Activated naive CD8-positive, alpha-beta T cell (primary cell): ENCODE measurements at regions not wholly inside any gene's neighbourhood (a gene's known extent, or its start where the extent isn't known, plus 50 kb on each side); places are given as distances from the start of the nearest gene placed in this dataset.
"Not testable (repeated sequence)": the region's sequence is repeated elsewhere in the genome, so short reads cannot be mapped to it uniquely, and the experiment has no call there.

Source experiments
- H3K27ac Mint-ChIP-seq: one replicate; pipeline ENCODE4 v1.8.0; 2021; ENCODE audit warnings: mixed read lengths
- H3K27me3 Mint-ChIP-seq: one replicate; pipeline ENCODE4 v1.8.0; 2021; ENCODE audit warnings: mixed read lengths
- H3K36me3 Mint-ChIP-seq: one replicate; pipeline ENCODE4 v1.8.0; 2021; ENCODE audit warnings: mixed read lengths
- H3K4me1 Mint-ChIP-seq: one replicate; pipeline ENCODE4 v1.8.0; 2021; ENCODE audit warnings: low read depth, mixed read lengths
- H3K4me3 Mint-ChIP-seq: one replicate; pipeline ENCODE4 v1.8.0; 2021; ENCODE audit warnings: mild to moderate bottlenecking, mixed read lengths
- H3K9me3 Mint-ChIP-seq: one replicate; pipeline ENCODE4 v1.8.0; 2021; ENCODE audit warnings: low read depth, mixed read lengths

GRCh38 chr10:9301148-9301547 is 1246.7 kb downstream of the GATA3 start:
- Mint-ChIP-seq H3K27me3 (peaks cover 2% of the 10 kb centered on the region), H3K36me3 (no peaks in the 10 kb centered on the region), H3K9me3 (no peaks in the 10 kb centered on the region), H3K27ac (no peak overlapping the region), H3K4me1 (no peaks in the 10 kb centered on the region), H3K4me3 (no peak overlapping the region)

- H3K36me3 Mint-ChIP-seq = no peaks in the 10 kb centered on the region
- no peaks in the 10 kb centered on the region for H3K9me3 Mint-ChIP-seq
- H3K4me1 Mint-ChIP-seq = no peaks in the 10 kb centered on the region
- no peak overlapping the region for H3K27ac Mint-ChIP-seq
- H3K27me3 Mint-ChIP-seq = peaks cover 4% of the 10 kb centered on the region
- no peak overlapping the region for H3K4me3 Mint-ChIP-seq
Measured at GRCh38 chr10:9301554-9301953, 1247.1 kb downstream of the GATA3 start.

GRCh38 chr10:9302140-9302746 is 1247.8 kb downstream of the GATA3 start:
- Mint-ChIP-seq H3K4me3 (no peak overlapping the region), H3K27me3 (peaks cover 2% of the 10 kb centered on the region), H3K9me3 (no peaks in the 10 kb centered on the region), H3K36me3 (no peaks in the 10 kb centered on the region), H3K4me1 (no peaks in the 10 kb centered on the region), H3K27ac (no peak overlapping the region)

- Mint-ChIP-seq H3K4me1 (no peaks in the 10 kb centered on the region), H3K36me3 (no peaks in the 10 kb centered on the region), H3K27me3 (peaks cover 6% of the 10 kb centered on the region), H3K9me3 (no peaks in the 10 kb centered on the region), H3K27ac (no peak overlapping the region), H3K4me3 (no peak overlapping the region)
Measured at GRCh38 chr10:9305018-9305655, 1250.6 kb downstream of the GATA3 start.

- H3K4me1 Mint-ChIP-seq = no peaks in the 10 kb centered on the region
- no peaks in the 10 kb centered on the region for H3K9me3 Mint-ChIP-seq
- no peak overlapping the region for H3K27ac Mint-ChIP-seq
- no peaks in the 10 kb centered on the region for H3K36me3 Mint-ChIP-seq
- H3K4me3 Mint-ChIP-seq = no peak overlapping the region
- peaks cover 14% of the 10 kb centered on the region for H3K27me3 Mint-ChIP-seq
Measured at GRCh38 chr10:9311702-9312499, 1257.4 kb downstream of the GATA3 start.

GRCh38 chr10:9315292-9315691 is 1260.8 kb downstream of the GATA3 start:
- no peaks in the 10 kb centered on the region for H3K4me1 Mint-ChIP-seq
- H3K36me3 Mint-ChIP-seq = no peaks in the 10 kb centered on the region
- H3K4me3 Mint-ChIP-seq = no peak overlapping the region
- no peaks in the 10 kb centered on the region for H3K9me3 Mint-ChIP-seq
- no peak overlapping the region for H3K27ac Mint-ChIP-seq
- H3K27me3 Mint-ChIP-seq = peaks cover 11% of the 10 kb centered on the region

GRCh38 chr10:9331583-9332008 is 1277.1 kb downstream of the GATA3 start:
- Mint-ChIP-seq H3K9me3 (no peaks in the 10 kb centered on the region), H3K36me3 (no peaks in the 10 kb centered on the region), H3K4me3 (no peak overlapping the region), H3K27me3 (peaks cover 15% of the 10 kb centered on the region), H3K4me1 (no peaks in the 10 kb centered on the region), H3K27ac (no peak overlapping the region)

- H3K27ac Mint-ChIP-seq = no peak overlapping the region
- H3K36me3 Mint-ChIP-seq = no peaks in the 10 kb centered on the region
- no peaks in the 10 kb centered on the region for H3K9me3 Mint-ChIP-seq
- H3K4me3 Mint-ChIP-seq = no peak overlapping the region
- H3K27me3 Mint-ChIP-seq = peaks cover 8% of the 10 kb centered on the region
- no peaks in the 10 kb centered on the region for H3K4me1 Mint-ChIP-seq
Measured at GRCh38 chr10:9334270-9334669, 1279.8 kb downstream of the GATA3 start.

GRCh38 chr10:9339716-9340115 is 1285.2 kb downstream of the GATA3 start:
- Mint-ChIP-seq H3K36me3 (no peaks in the 10 kb centered on the region), H3K4me1 (peaks cover 5% of the 10 kb centered on the region), H3K4me3 (no peak overlapping the region), H3K27ac (no peak overlapping the region), H3K27me3 (peaks cover 3% of the 10 kb centered on the region), H3K9me3 (no peaks in the 10 kb centered on the region)

GRCh38 chr10:9342885-9343570 is 1288.5 kb downstream of the GATA3 start:
- H3K4me1 Mint-ChIP-seq = peaks cover 5% of the 10 kb centered on the region
- no peak overlapping the region for H3K27ac Mint-ChIP-seq
- no peak overlapping the region for H3K4me3 Mint-ChIP-seq
- peaks cover 6% of the 10 kb centered on the region for H3K36me3 Mint-ChIP-seq
- no peaks in the 10 kb centered on the region for H3K9me3 Mint-ChIP-seq
- no peaks in the 10 kb centered on the region for H3K27me3 Mint-ChIP-seq

GRCh38 chr10:9347933-9348332 is 1293.4 kb downstream of the GATA3 start:
- not testable (repeated sequence) for H3K27me3 Mint-ChIP-seq, H3K36me3 Mint-ChIP-seq, H3K9me3 Mint-ChIP-seq, H3K27ac Mint-ChIP-seq, H3K4me3 Mint-ChIP-seq, H3K4me1 Mint-ChIP-seq

GRCh38 chr10:9357471-9357870 is 1303.0 kb downstream of the GATA3 start:
- peaks cover 11% of the 10 kb centered on the region for H3K4me1 Mint-ChIP-seq
- no peak overlapping the region for H3K4me3 Mint-ChIP-seq
- H3K9me3 Mint-ChIP-seq = peaks cover 3% of the 10 kb centered on the region
- peaks cover 5% of the 10 kb centered on the region for H3K27me3 Mint-ChIP-seq
- peaks cover 2% of the 10 kb centered on the region for H3K36me3 Mint-ChIP-seq
- no peak overlapping the region for H3K27ac Mint-ChIP-seq

GRCh38 chr10:9362721-9363120 is 1308.2 kb downstream of the GATA3 start:
- H3K4me3 Mint-ChIP-seq = peak overlapping the region; percentile 12
- peak overlapping the region; percentile 30 for H3K27ac Mint-ChIP-seq
- peaks cover 3% of the 10 kb centered on the region for H3K9me3 Mint-ChIP-seq
- no peaks in the 10 kb centered on the region for H3K27me3 Mint-ChIP-seq
- H3K36me3 Mint-ChIP-seq = no peaks in the 10 kb centered on the region
- H3K4me1 Mint-ChIP-seq = peaks cover 29% of the 10 kb centered on the region

- Mint-ChIP-seq H3K36me3 (peaks cover 3% of the 10 kb centered on the region), H3K4me3 (no peak overlapping the region), H3K27ac (no peak overlapping the region), H3K27me3 (peaks cover 4% of the 10 kb centered on the region), H3K4me1 (no peaks in the 10 kb centered on the region), H3K9me3 (peaks cover 4% of the 10 kb centered on the region)
Measured at GRCh38 chr10:9379183-9379582, 1324.7 kb downstream of the GATA3 start.
